Sigmoid colon (tissue), 4 donors: ENCODE measurements at regions not wholly inside any gene's neighbourhood (a gene's known extent, or its start where the extent isn't known, plus 50 kb on each side); places are given as distances from the start of the nearest gene placed in this dataset.

Experiments used
- CTCF ChIP-seq, 4 experiments: fragments of 450-650 bp in 3 of 4; fragments of 200-600 bp in 1 of 4; IDR thresholded peaks; one replicate each; pipeline ENCODE4 v1.5.1; 2016 to 2019; ENCODE audit warnings: antibody characterized with exemption in 4 of 4, mild to moderate bottlenecking in 3 of 4, moderate library complexity in 2 of 4
- EP300 ChIP-seq, 4 donors: sonication (generic); formaldehyde crosslinking; IDR thresholded peaks; one replicate each; pipeline ENCODE4 v1.6.1; 2017; ENCODE audit warnings: antibody characterized with exemption in 4 of 4
- POLR2A ChIP-seq, 2 donors: fragments of 450-650 bp; IDR thresholded peaks; one replicate each; pipeline ENCODE4 v1.6.1; 2016; ENCODE audit warnings: antibody characterized with exemption in 2 of 2, mild to moderate bottlenecking in 2 of 2, moderate library complexity in 2 of 2
- POLR2AphosphoS5 ChIP-seq, 4 donors: sonication (generic); formaldehyde crosslinking; IDR thresholded peaks; one replicate each; pipeline ENCODE4 v1.6.1; 2017; ENCODE audit warnings: antibody characterized with exemption in 4 of 4

- TF ChIP-seq CTCF (IDR thresholded peaks at IDR 0.05) (no peak), EP300 (IDR thresholded peaks at IDR 0.05) (no peak), POLR2A (IDR thresholded peaks at IDR 0.05) (no peak), POLR2AphosphoS5 (IDR thresholded peaks at IDR 0.05) (no peak)
Observed at GRCh38 chr16:7887316-7887715, 554.7 kb downstream of the RBFOX1 start.
